Fibroblast of pulmonary artery (primary cell): ENCODE measurements at regions not wholly inside any gene's neighbourhood (a gene's known extent, or its start where the extent isn't known, plus 50 kb on each side); places are given as distances from the start of the nearest gene placed in this dataset.

Experiments used
- DNase-seq: peaks from one replicate; pipeline ENCODE4 v3.0.0-alpha.2; 2010; ENCODE audit warnings: low read depth
- H3K4me3 ChIP-seq: replicated peaks from 2 replicates; pipeline ENCODE4 v1.5.1; 2011; ENCODE audit warnings: low read depth, mild to moderate bottlenecking, control low read depth, low read length, moderate library complexity
- TF ChIP-seq, protein P1 (sequence below): IDR thresholded peaks from 2 replicates; pipeline ENCODE4 v1.5.1; 2011; ENCODE audit warnings: mild to moderate bottlenecking, control low read depth, low read length, inconsistent platforms; ENCODE audit errors: missing control alignments

DNA sequence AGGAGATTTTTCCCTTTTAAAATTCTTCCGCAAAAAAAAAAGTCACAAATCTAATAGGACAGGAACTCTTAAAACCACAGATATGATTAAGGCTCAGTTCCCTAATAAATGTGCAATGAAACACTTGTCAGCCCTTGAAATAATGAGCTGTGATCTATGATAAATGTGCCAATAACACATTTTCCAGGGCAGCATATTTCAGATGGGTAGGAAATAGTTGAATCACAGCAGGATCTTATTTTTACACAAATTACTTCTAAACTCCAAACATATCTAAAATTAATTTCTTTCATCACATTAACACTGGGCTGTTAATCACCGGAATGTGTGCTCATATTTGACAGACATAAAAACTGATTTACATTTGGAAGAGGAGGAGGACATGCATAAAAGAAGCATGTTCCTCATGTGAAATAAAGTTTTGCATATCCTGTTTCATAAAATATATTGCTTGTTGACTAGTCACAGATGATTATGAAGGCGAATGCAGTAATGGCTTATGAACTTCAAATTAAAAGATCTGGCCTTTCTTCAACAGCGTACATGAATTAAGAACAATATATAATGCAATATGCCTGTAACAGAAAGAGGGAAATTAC, 281.4 kb downstream of the PAX3 start:
- no peak for DNase-seq
- TF ChIP-seq, protein P1, sequence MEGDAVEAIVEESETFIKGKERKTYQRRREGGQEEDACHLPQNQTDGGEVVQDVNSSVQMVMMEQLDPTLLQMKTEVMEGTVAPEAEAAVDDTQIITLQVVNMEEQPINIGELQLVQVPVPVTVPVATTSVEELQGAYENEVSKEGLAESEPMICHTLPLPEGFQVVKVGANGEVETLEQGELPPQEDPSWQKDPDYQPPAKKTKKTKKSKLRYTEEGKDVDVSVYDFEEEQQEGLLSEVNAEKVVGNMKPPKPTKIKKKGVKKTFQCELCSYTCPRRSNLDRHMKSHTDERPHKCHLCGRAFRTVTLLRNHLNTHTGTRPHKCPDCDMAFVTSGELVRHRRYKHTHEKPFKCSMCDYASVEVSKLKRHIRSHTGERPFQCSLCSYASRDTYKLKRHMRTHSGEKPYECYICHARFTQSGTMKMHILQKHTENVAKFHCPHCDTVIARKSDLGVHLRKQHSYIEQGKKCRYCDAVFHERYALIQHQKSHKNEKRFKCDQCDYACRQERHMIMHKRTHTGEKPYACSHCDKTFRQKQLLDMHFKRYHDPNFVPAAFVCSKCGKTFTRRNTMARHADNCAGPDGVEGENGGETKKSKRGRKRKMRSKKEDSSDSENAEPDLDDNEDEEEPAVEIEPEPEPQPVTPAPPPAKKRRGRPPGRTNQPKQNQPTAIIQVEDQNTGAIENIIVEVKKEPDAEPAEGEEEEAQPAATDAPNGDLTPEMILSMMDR: no peak
- no peak overlapping the region for H3K4me3 ChIP-seq

DNA sequence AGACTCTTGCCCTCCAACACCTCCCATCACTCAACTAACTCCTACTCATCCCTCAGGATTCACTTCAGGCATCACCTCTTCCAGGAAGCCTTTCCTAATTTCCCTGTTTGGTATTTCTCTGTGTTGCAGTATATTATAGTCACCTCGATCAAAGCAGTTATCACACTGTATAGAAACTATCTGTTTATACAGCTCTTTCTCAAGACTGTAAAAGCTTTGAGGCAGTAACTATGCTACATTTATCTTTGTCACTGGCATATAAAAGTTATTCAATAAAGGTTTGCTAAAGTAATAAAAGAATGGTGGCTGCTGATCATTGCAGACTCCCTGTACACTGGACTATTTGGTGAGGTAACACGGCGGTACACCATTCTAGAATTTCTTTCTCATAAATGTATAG, 284.9 kb downstream of the PAX3 start:
- TF ChIP-seq, protein P1: no peak
- no peak for DNase-seq

DNA sequence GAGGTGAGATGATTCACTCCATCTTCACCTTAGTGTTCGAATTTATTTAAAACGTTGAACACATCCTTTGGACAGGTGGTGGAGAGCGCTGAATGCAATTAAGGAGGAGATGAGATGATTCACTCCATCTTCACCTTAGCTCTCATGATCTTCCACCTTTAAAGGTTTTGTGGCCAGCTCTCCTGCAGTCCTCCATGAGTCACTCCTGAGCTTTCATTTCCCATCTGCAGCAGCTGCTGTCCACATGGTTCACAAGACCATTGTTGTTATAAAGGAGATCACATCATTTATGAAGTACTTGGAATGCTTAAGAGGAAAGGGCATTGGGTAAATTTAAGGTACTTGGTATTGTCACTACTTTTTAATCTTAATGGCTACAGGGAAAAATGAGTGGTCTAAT, 298.5 kb downstream of the PAX3 start:
- peak; percentile 13 for DNase-seq
- H3K4me3 ChIP-seq: no peak overlapping the region
- TF ChIP-seq, protein P1: no peak

More for the DNA sequence above, 284.9 kb downstream of the PAX3 start:
- no peak overlapping the region for H3K4me3 ChIP-seq

DNA sequence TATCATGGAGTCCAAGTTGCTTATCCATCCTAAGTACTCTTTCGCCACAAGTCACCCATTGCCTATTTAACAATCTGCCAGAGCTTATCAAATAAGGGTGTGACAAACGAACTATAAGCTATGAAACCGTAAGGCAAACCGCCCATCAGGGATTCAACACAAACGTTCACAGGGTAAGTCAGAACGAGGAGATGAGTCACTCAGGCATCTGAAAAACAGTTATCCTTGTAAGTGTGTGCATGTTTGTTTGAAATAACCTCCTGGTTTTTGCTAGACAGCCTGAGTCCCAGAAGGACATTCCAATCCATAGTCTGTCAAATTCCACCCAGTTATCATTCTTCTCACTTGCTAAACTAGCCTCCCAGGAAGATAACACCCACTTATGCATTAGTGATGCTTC, 299.1 kb downstream of the PAX3 start:
- TF ChIP-seq, protein P1: no peak
- DNase-seq: peak; percentile 30

DNA sequence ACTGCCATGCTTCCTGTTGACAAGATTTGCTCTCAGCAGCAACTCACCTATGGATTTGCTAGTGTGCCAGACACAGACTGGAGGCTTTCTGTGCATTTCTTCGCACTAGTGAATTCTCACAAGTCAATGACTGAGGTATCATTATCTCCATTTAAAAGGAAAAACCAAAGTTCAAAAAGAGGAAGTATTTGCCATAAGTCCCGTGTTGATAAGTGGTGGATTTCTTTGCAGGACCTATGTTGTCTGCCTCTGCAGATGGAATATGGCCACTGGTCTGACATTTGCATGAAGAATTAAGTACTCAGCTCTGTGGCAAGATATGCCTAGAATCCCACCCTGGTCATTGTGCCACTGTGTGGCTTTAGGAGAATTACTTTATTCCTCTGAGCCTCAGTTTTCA, 299.6 kb downstream of the PAX3 start:
- TF ChIP-seq, protein P1: no peak
- no peak overlapping the region for H3K4me3 ChIP-seq
- DNase-seq: no peak

More for the DNA sequence above, 299.1 kb downstream of the PAX3 start:
- H3K4me3 ChIP-seq: no peak overlapping the region

DNA sequence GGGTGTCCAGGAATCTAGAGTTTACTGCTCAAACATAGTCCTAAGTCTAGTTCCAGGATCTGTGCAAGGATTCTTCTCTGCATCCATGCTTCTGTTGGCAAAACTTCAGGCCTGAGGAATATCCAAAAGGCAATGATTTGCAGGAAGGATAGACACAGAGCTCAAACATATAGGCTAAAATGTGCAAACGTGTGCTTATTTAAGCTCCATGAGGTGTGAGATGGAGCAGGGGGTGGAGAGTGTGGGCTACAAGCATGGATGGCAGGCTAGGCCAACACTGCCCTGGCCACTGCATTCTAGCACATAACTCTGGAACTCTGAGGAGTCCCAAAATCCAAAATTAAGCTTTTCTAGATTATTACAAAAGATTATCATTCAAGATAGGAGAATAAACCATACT, 301.1 kb downstream of the PAX3 start:
- no peak for DNase-seq

More for the DNA sequence above, 301.1 kb downstream of the PAX3 start:
- TF ChIP-seq, protein P1: no peak
- H3K4me3 ChIP-seq: no peak overlapping the region
